ENCODE measurements at regions not wholly inside any gene's neighbourhood (a gene's known extent, or its start where the extent isn't known, plus 50 kb on each side); places are given as distances from the start of the nearest gene placed in this dataset.

- intact Hi-C loops (cut with DNase I, micrococcal nuclease): no loop called here
- H3K9me3 ChIP-seq: no peaks in the 10 kb centered on the region
- TF ChIP-seq, protein P1, sequence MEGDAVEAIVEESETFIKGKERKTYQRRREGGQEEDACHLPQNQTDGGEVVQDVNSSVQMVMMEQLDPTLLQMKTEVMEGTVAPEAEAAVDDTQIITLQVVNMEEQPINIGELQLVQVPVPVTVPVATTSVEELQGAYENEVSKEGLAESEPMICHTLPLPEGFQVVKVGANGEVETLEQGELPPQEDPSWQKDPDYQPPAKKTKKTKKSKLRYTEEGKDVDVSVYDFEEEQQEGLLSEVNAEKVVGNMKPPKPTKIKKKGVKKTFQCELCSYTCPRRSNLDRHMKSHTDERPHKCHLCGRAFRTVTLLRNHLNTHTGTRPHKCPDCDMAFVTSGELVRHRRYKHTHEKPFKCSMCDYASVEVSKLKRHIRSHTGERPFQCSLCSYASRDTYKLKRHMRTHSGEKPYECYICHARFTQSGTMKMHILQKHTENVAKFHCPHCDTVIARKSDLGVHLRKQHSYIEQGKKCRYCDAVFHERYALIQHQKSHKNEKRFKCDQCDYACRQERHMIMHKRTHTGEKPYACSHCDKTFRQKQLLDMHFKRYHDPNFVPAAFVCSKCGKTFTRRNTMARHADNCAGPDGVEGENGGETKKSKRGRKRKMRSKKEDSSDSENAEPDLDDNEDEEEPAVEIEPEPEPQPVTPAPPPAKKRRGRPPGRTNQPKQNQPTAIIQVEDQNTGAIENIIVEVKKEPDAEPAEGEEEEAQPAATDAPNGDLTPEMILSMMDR (IDR thresholded peaks at IDR 0.05): no peak
- H3K4me3 ChIP-seq: no peak overlapping the region
- ATAC-seq (no peak), DNase-seq (no peak)
- H3K36me3 ChIP-seq (ENCODE audit: low read depth): no peaks in the 10 kb centered on the region
- H3K4me1 ChIP-seq (ENCODE audit: low read depth): no peaks in the 10 kb centered on the region
These were observed 85.6 kb downstream of the SMIM21 start for GRCh38 chr18:75341897-75342296.

- intact Hi-C loops (cut with DNase I, micrococcal nuclease): no loop called here
- Histone ChIP-seq H3K36me3 (ENCODE audit: low read depth) (no peaks in the 10 kb centered on the region), H3K4me3 (no peak overlapping the region), H3K4me1 (ENCODE audit: low read depth) (no peaks in the 10 kb centered on the region), H3K9me3 (no peaks in the 10 kb centered on the region)
- TF ChIP-seq, protein P1 (IDR thresholded peaks at IDR 0.05): no peak
- no peak for ATAC-seq
- no peak for DNase-seq
These were observed 86.2 kb downstream of the SMIM21 start for GRCh38 chr18:75341267-75341666.

DNA sequence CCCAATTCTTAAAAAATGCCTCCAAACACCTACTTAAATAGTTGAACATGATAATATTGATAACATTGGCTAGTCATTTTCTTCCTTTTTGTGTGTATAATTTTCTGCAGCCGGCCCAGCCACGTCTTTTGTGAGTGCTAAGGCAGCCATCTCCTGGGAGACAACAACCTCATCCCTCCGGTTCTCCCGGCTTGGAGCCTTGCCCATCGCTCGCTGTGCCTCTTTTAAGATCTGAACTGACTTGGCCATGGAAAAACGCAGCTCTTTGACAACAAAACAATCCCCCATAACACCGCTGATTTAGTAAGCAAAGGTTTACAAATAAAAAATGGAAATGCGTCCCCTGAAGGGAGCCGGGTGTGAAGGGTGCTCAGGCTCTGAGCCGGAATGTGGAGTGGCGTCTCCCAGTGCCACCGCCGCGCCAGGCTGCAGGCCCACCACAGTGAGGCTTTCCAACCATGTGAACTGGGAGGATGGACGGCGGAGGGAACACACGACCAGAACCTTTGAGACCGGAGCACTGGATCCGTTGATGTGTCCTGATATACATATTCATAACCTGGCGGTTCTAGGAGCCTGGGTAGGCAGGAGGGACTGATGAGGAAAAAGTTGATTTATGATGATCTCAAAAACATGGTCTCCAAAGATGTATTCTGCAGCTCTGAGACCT lies 87.4 kb downstream of the SMIM21 start:
- TF ChIP-seq, protein P1 (IDR thresholded peaks at IDR 0.05): no peak
- Histone ChIP-seq H3K9me3 (no peaks in the 10 kb centered on the region), H3K4me1 (ENCODE audit: low read depth) (no peaks in the 10 kb centered on the region), H3K36me3 (ENCODE audit: low read depth) (no peaks in the 10 kb centered on the region), H3K4me3 (no peak overlapping the region)
- DNase-seq (no peak), ATAC-seq (no peak)
- intact Hi-C loops (cut with DNase I, micrococcal nuclease): no loop called here
